HG02571 (cell line): ENCODE measurements at regions not wholly inside any gene's neighbourhood (a gene's known extent, or its start where the extent isn't known, plus 50 kb on each side); places are given as distances from the start of the nearest gene placed in this dataset.

Experiments used
- ATAC-seq: cut with Tn5 transposase; IDR thresholded peaks from one replicate; pipeline ENCODE4 v1.9.1; 2021; ENCODE audit warnings: mild to moderate bottlenecking, moderate library complexity; ENCODE audit not compliant: unreplicated experiment

GRCh38 chr2:196344397-196344796 lies 173.0 kb upstream of the STK17B start:
- ATAC-seq, result no peak

GRCh38 chr2:196353717-196354116 lies 182.3 kb upstream of the STK17B start:
- no peak for ATAC-seq

GRCh38 chr2:196354186-196354585 lies 182.8 kb upstream of the STK17B start:
- no peak for ATAC-seq

- ATAC-seq, result no peak
These were observed 185.0 kb upstream of the STK17B start for GRCh38 chr2:196356332-196356731.

- no peak for ATAC-seq
These were observed 189.3 kb upstream of the STK17B start for GRCh38 chr2:196360650-196361049.

GRCh38 chr2:196361606-196362326 lies 190.4 kb upstream of the STK17B start:
- ATAC-seq, result no peak

- ATAC-seq, result no peak
These were observed 191.7 kb upstream of the STK17B start for GRCh38 chr2:196362973-196363549.

- ATAC-seq, result no peak
These were observed 193.8 kb upstream of the STK17B start for GRCh38 chr2:196365145-196365544.

- no peak for ATAC-seq
These were observed 194.5 kb upstream of the STK17B start for GRCh38 chr2:196365923-196366322.

GRCh38 chr2:196367633-196368032 lies 196.3 kb upstream of the STK17B start:
- no peak for ATAC-seq

GRCh38 chr2:196368546-196369225 lies 197.3 kb upstream of the STK17B start:
- no peak for ATAC-seq

- ATAC-seq, result no peak
These were observed 198.6 kb upstream of the STK17B start for GRCh38 chr2:196369967-196370366.

GRCh38 chr2:196370381-196370780 lies 199.0 kb upstream of the STK17B start:
- ATAC-seq, result no peak

- no peak for ATAC-seq
These were observed 201.0 kb upstream of the STK17B start for GRCh38 chr2:196372276-196372809.

- ATAC-seq, result no peak
These were observed 201.7 kb upstream of the STK17B start for GRCh38 chr2:196372811-196373664.

GRCh38 chr2:196376984-196377877 lies 205.9 kb upstream of the STK17B start:
- ATAC-seq, result peak; percentile 64

GRCh38 chr2:196379600-196379999 lies 208.2 kb upstream of the STK17B start:
- ATAC-seq, result no peak

- ATAC-seq, result no peak
These were observed 208.7 kb upstream of the STK17B start for GRCh38 chr2:196380098-196380497.

GRCh38 chr2:196380575-196380974 lies 209.2 kb upstream of the STK17B start:
- ATAC-seq, result no peak

GRCh38 chr2:196381464-196381863 lies 210.1 kb upstream of the STK17B start:
- no peak for ATAC-seq
